GM21390 (cell line): ENCODE measurements at regions not wholly inside any gene's neighbourhood (a gene's known extent, or its start where the extent isn't known, plus 50 kb on each side); places are given as distances from the start of the nearest gene placed in this dataset.

Source experiments
- ATAC-seq: cut with Tn5 transposase; IDR thresholded peaks from one replicate; pipeline ENCODE4 v1.9.1; 2021; ENCODE audit not compliant: unreplicated experiment

DNA sequence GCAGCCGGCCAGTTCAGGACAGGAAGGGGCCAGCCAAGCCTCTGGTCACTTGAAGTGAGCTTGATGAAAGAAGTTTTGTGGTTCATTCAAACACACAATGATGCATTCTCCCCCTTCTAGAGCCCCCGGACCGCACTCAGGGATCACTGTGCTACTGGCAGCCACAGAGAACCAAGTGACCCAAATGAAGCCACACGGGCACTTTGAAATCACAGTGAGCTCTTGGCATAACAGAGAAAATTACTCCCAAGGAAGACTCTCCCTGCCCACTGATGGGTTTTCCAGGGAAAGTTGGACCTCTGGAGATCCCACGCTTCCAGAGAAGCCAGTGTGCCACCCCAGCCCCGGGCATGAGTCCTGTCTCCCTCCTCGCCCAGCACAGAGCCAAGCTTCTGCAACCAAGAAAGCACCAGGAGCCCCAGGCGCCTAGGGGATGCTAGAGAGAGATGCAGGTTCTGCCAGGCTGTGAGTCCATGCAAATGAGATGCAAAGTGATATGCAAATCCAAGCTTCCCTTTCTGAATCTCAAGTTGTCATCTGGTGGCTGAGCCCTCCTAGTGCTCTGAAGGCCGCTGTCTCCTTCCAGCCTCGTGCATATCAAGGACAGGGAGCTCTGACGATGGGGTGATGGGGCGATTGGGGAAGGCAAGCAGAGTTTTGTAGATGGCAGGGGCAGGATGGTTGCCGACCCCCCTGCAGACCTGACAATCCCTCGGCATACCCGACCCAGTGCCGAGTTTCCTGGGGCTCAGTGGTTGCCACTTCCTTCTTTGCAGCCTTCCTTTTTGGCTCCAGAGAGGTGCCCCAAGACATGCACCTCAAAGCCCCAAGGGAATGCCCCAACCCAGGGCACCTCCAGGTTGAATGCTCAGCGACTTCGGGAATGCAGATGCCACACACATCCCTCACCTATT lies 59.7 kb upstream of the TNRC6C start:
- ATAC-seq: no peak

DNA sequence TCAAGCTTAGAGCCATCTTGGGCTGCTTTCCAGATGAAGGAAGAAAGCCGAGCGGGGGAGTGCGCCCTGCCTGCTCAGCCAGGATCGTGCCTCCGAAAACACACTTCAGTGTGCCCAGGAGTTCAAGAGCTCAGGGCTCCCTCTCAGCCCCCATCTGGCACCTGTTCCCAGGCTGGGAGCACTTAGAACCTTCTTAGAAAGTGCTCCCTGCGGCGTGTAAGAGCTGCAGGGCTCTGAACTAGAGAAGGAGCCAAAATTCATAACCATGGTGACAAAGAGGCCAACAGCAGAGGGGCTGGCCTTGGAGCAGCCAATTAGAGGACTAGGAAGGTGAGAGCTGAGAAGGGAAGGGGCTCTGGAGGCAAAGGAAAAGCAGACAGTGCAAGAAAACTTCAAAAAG lies 59.0 kb upstream of the TNRC6C start:
- ATAC-seq: no peak

DNA sequence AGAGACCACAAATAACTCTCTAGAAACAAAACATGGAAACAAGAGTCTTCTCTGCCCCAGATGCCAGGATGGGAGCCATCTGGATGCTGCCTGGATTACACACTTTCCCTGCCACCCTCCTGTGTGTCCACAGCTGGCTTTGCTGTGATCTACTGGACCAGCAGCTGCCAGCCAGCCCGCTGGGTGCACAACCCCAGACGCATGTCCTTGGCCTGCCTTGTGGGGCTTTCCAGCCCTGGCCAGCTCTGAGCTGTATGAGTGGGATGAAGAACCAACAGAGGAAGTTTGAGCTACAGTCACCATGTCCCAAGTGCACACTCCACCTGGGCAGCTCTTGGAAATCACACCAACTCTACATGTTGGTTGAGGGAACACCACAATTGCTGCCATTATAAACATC lies 57.0 kb upstream of the TNRC6C start:
- ATAC-seq: no peak

DNA sequence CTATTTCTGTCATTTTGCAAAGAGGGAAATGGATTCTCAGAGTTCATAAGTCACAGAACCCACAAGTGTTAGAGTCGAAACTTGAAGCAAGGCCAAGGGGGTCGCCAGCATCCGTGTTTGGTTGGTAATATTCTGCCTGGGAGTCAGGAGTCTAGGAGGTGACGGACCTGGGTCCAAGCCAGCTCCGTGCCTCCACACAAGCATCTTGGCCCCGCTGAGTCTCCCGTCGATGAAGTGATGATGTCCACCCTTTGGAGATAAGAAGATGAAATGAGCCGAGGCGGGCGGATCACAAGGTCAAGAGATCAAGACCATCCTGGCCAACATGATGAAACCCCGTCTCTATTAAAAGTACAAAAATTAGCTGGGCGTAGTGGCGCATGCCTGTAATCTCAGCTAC lies 53.2 kb upstream of the TNRC6C start:
- ATAC-seq: no peak

DNA sequence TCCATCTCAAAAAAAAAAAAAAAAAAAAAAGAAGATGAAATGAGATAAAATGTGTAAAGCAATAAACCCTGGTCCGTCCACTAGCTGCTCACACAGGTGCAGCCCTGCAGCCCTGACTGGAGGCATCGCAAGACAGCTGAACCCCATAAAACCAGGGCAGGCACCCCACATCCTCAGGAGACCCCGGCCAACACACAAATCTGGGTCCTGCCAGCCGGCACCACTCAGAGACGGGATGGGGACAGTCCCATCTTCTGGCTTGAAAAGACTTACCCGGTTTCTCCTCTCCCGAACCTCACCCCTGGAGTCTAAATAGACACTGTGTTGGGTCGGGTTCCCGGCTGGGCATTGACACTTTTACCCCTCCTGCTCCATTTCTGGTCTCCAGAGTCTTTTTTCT lies 52.7 kb upstream of the TNRC6C start:
- ATAC-seq: no peak

DNA sequence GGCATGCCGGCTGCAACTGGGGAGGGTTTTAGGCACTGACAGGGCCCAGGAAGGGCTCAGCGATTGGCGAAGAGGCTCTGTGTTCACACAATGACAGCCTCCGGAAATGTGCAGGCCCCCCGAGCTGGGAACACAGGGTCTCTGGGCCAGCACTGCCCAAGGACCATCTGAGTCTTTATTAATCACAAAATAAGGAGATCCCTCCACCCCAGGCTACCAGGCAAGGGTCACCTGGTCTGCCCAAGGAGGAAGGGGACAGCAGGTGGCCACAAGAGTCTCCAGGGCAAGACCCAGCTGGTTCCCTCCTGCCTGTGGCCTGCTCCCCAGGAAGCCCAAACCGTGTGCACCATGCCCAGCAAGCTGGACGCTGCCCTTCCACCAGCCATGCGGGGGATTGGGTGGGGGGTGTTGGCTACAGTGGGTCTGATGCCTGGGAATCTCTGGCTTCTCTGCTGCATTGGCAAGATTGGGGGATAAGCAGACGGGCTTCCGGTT lies 52.1 kb upstream of the TNRC6C start:
- no peak for ATAC-seq

DNA sequence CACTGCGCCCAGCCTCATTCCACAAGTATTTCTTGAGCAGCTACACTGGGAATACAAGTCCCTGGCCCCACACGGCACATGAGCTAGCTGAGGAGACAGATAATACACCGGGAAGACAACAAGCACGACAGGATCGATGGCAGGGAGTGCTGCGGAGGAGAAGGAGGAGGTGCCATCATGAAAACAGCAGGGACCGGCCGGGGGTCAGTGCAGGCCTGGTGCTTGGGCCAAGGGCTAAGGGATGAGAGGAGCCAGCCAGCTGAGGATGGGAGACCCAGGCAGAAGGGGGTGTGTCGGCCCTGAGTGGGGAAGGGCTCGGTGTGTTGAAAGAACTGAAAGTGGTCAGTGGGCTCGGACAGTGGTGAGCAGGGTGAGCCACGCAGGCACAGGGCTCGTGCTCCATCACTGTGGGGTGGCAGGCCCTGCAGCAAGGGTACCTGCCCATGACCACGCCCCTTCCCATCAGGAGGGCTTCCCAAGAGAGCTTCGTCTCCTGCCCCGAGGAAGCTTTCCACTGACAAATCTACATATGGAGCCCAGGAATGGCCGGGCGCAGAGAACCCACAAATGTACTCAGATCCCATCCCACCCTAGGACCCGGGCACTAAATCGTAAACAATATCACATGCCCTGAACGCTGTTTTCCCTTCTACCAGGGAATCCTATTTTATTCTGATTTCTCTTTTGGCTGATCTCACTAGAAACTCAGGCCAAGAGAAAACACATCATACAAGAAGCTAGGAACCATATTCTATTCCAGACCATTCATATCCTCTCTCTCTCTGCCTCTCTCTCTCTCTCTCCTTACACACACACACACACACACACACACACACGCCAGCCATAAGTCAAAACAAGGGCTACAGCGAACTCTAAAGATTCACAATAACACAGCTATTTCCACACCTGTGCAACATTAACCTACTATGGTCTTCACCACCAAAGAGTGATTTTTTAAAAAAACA lies 50.7 kb upstream of the TNRC6C start:
- ATAC-seq: no peak

DNA sequence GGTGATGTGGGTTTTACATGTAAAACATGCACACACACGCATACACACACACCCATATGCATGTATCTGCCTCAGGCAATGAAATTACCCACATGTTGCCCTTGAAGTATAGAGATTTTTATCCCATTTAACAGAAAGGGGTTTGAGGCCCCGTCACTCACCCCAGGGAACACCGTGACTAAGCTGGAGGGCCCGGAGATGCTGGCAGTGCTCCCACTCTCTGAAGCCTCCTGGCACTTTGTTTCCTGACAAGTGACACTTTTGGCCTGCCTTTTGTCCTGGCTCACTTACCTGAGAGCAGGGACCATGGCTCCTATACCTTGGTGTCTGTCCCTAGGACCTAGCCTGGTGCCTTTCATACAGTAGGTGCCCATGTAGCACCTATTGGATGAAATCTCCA lies 50.0 kb upstream of the TNRC6C start:
- no peak for ATAC-seq
